Neural progenitor cell (in vitro differentiated cells): ENCODE measurements at regions not wholly inside any gene's neighbourhood (a gene's known extent, or its start where the extent isn't known, plus 50 kb on each side); places are given as distances from the start of the nearest gene placed in this dataset.

Experiments
- DNase-seq: peaks from one replicate; pipeline ENCODE4 v3.0.0-alpha.2; 2016; ENCODE audit warnings: low spot score
- H2AFZ ChIP-seq: fragments of 200-600 bp; sonication (generic); replicated peaks from 2 replicates; pipeline ENCODE4 v1.6.1; 2016; ENCODE audit warnings: antibody characterized with exemption
- H3F3A ChIP-seq: fragments of 200-600 bp; sonication (generic); 2 replicates; pipeline ENCODE4 v1.6.1; 2016; ENCODE audit warnings: antibody characterized with exemption, low read depth
- H3K27ac ChIP-seq: fragments of 200-600 bp; sonication (generic); 2 replicates; pipeline ENCODE4 v1.5.1; 2016; ENCODE audit warnings: mild to moderate bottlenecking
- H3K27me3 ChIP-seq: fragments of 200-600 bp; sonication (generic); 2 replicates; pipeline ENCODE4 v1.6.1; 2016; ENCODE audit warnings: mild to moderate bottlenecking, moderate library complexity
- H3K36me3 ChIP-seq: fragments of 200-600 bp; sonication (generic); 2 replicates; pipeline ENCODE4 v1.5.1; 2016
- H3K4me1 ChIP-seq: fragments of 200-600 bp; sonication (generic); 2 replicates; pipeline ENCODE4 v1.6.1; 2016; ENCODE audit warnings: mixed run types
- H3K4me2 ChIP-seq: fragments of 200-600 bp; sonication (generic); 2 replicates; pipeline ENCODE4 v1.6.1; 2016
- H3K4me3 ChIP-seq: fragments of 200-600 bp; sonication (generic); 2 replicates; pipeline ENCODE4 v1.5.1; 2016
- H3K79me2 ChIP-seq: fragments of 200-600 bp; sonication (generic); 2 replicates; pipeline ENCODE4 v1.6.1; 2016; ENCODE audit warnings: low read depth
- H3K9ac ChIP-seq: fragments of 200-600 bp; sonication (generic); 2 replicates; pipeline ENCODE4 v1.6.1; 2016
- H3K9me3 ChIP-seq: fragments of 200-600 bp; sonication (generic); 2 replicates; pipeline ENCODE4 v1.5.1; 2016; ENCODE audit warnings: low read depth
- H4K20me1 ChIP-seq: fragments of 200-600 bp; sonication (generic); 2 replicates; pipeline ENCODE4 v1.6.1; 2016; ENCODE audit warnings: low read depth
- H3K27ac Mint-ChIP-seq: 3 replicates; pipeline ENCODE4 v1.8.0; 2021; ENCODE audit warnings: mixed read lengths
- H3K27me3 Mint-ChIP-seq: 2 replicates; pipeline ENCODE4 v1.8.0; 2022; ENCODE audit warnings: low read depth, mild to moderate bottlenecking, inconsistent platforms, moderate library complexity, mixed read lengths; ENCODE audit not compliant: insufficient read depth
- H3K36me3 Mint-ChIP-seq: 3 replicates; pipeline ENCODE4 v1.8.0; 2021; ENCODE audit warnings: mixed read lengths
- H3K4me1 Mint-ChIP-seq: 3 replicates; pipeline ENCODE4 v1.8.0; 2021; ENCODE audit warnings: mixed read lengths
- H3K4me3 Mint-ChIP-seq: 3 replicates; pipeline ENCODE4 v1.8.0; 2021; ENCODE audit warnings: mild to moderate bottlenecking, moderate library complexity, mixed read lengths
- H3K9me3 Mint-ChIP-seq: 3 replicates; pipeline ENCODE4 v1.8.0; 2020; ENCODE audit warnings: mixed read lengths
- EZH2 ChIP-seq: fragments of 200-600 bp; sonication (generic); IDR thresholded peaks from 2 replicates; pipeline ENCODE4 v1.6.1; 2017; ENCODE audit warnings: antibody characterized with exemption, mild to moderate bottlenecking, moderate library complexity
- EZH2phosphoT487 ChIP-seq: fragments of 200-600 bp; sonication (generic); IDR thresholded peaks from 2 replicates; pipeline ENCODE4 v1.6.1; 2017; ENCODE audit warnings: antibody characterized with exemption
- TF ChIP-seq, protein P1 (sequence below): fragments of 200-600 bp; sonication (generic); IDR thresholded peaks from 2 replicates; pipeline ENCODE4 v1.5.1; 2017; ENCODE audit warnings: antibody characterized with exemption, mild to moderate bottlenecking

DNA sequence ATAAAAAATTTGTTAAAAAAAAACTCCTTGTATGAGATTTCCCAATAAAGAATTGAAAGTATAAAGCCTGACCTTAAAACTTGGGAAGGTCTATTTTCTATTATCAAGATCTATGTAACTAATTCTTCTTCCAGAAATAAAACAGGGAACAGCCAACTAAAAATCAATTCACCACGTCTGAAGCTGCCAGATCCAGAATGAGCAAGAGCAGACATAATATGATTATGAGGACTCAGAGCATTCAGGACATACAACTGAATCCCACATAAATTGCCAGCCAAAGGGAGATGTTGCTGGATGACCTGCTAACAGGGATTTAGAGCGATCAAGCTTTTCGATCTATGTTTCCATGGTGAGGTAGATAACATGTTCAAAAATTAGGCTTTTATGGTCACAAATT is 1151.3 kb upstream of the CADM2 start:
- Mint-ChIP-seq H3K4me3 (no peak overlapping the region), H3K36me3 (no peaks in the 10 kb centered on the region), H3K4me1 (peaks cover 3% of the 10 kb centered on the region), H3K27me3 (no peaks in the 10 kb centered on the region), H3K9me3 (peaks cover 9% of the 10 kb centered on the region), H3K27ac (no peak overlapping the region)
- H4K20me1 ChIP-seq: no peaks in the 10 kb centered on the region
- H3K79me2 ChIP-seq: no peaks in the 10 kb centered on the region
- H3K9me3 ChIP-seq: no peaks in the 10 kb centered on the region
- H2AFZ ChIP-seq: no peak overlapping the region
- no peaks in the 10 kb centered on the region for H3K36me3 ChIP-seq
- DNase-seq: no peak
- TF ChIP-seq, protein P1, sequence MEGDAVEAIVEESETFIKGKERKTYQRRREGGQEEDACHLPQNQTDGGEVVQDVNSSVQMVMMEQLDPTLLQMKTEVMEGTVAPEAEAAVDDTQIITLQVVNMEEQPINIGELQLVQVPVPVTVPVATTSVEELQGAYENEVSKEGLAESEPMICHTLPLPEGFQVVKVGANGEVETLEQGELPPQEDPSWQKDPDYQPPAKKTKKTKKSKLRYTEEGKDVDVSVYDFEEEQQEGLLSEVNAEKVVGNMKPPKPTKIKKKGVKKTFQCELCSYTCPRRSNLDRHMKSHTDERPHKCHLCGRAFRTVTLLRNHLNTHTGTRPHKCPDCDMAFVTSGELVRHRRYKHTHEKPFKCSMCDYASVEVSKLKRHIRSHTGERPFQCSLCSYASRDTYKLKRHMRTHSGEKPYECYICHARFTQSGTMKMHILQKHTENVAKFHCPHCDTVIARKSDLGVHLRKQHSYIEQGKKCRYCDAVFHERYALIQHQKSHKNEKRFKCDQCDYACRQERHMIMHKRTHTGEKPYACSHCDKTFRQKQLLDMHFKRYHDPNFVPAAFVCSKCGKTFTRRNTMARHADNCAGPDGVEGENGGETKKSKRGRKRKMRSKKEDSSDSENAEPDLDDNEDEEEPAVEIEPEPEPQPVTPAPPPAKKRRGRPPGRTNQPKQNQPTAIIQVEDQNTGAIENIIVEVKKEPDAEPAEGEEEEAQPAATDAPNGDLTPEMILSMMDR: no peak
- TF ChIP-seq EZH2: no peak
- TF ChIP-seq EZH2phosphoT487: no peak
- H3K4me3 ChIP-seq: no peak overlapping the region
- no peaks in the 10 kb centered on the region for H3K27me3 ChIP-seq
- H3K4me1 ChIP-seq: no peaks in the 10 kb centered on the region
- no peak overlapping the region for H3K9ac ChIP-seq
- no peak overlapping the region for H3K4me2 ChIP-seq
- no peaks in the 10 kb centered on the region for H3F3A ChIP-seq
- no peak overlapping the region for H3K27ac ChIP-seq

DNA sequence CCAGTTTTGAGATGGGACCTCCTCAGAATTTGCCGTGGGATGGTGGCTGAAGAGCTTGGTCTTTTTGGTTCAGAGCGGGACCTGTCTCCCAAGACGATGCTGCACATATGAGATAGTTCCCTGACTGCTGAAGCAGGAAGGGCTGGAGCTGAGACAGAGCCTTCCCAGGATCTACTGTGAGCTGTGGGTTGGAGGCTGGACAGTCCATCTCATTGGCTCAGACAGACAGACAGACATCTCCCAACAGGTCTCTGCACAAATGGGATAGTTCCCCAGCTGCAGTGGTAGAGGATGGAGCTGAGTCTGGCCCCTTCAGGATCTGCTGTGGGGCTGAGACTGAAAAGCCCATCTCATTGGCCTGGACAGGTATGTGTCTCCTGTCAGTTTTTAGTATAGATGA is 1145.6 kb upstream of the CADM2 start:
- Histone ChIP-seq H3K9me3 (no peaks in the 10 kb centered on the region), H3K4me2 (no peak overlapping the region), H2AFZ (no peak overlapping the region), H3K36me3 (no peaks in the 10 kb centered on the region), H3F3A (no peaks in the 10 kb centered on the region), H3K79me2 (no peaks in the 10 kb centered on the region), H3K4me1 (no peaks in the 10 kb centered on the region), H4K20me1 (no peaks in the 10 kb centered on the region), H3K9ac (no peak overlapping the region), H3K27ac (no peak overlapping the region), H3K27me3 (no peaks in the 10 kb centered on the region), H3K4me3 (no peak overlapping the region)
- no peak for TF ChIP-seq EZH2phosphoT487
- TF ChIP-seq EZH2: no peak
- TF ChIP-seq, protein P1: no peak
- Mint-ChIP-seq H3K27me3 (no peaks in the 10 kb centered on the region), H3K9me3 (peaks cover 9% of the 10 kb centered on the region), H3K4me3 (no peak overlapping the region), H3K27ac (no peak overlapping the region), H3K4me1 (no peaks in the 10 kb centered on the region), H3K36me3 (no peaks in the 10 kb centered on the region)
- DNase-seq: no peak

DNA sequence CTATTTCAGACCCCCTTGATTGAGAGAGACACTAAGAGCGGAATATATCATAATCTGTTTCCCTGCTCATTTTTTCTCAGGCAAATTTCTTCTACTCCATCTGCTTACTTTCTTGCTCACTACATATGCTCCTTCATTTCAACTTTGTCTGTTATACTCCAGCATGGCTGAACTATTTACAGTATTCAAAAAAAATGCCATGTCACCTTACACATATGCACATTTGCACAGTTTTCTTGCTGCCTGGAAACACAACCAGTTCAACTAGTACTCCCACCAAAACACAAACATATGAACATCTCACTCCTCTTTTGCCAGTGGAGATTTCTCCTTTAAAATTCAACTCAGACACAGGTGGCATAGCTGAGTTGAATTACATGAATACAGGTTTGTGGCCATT is 1142.1 kb upstream of the CADM2 start:
- Mint-ChIP-seq H3K27ac (no peak overlapping the region), H3K27me3 (no peaks in the 10 kb centered on the region), H3K4me3 (no peak overlapping the region), H3K36me3 (no peaks in the 10 kb centered on the region), H3K9me3 (no peaks in the 10 kb centered on the region), H3K4me1 (no peaks in the 10 kb centered on the region)
- Histone ChIP-seq H3K36me3 (no peaks in the 10 kb centered on the region), H2AFZ (no peak overlapping the region), H3K4me3 (no peak overlapping the region), H3K27me3 (no peaks in the 10 kb centered on the region), H3K27ac (no peak overlapping the region), H3K9me3 (no peaks in the 10 kb centered on the region), H3K4me1 (no peaks in the 10 kb centered on the region), H3F3A (no peaks in the 10 kb centered on the region), H3K79me2 (no peaks in the 10 kb centered on the region), H4K20me1 (no peaks in the 10 kb centered on the region), H3K4me2 (no peak overlapping the region), H3K9ac (no peak overlapping the region)
- TF ChIP-seq EZH2phosphoT487 (no peak), EZH2 (no peak)
- TF ChIP-seq, protein P1: no peak
- no peak for DNase-seq

DNA sequence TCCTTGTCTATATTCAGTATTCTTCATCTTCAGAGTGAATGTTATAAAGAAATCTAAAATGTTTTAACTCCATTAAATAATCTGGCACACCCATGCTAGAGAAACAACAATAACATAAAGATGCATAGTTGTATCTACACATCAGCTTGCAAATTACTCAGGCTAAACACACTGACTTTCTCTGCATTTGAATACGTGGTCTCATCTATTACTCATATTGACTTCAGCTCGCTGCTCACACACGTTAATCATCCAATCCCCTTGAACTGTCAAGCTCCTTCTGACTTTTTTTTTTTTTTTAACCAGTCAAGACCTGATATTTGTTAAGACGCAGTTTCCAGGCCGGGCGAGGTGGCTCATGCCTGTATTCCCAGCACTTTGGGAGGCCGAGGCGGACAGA is 1137.3 kb upstream of the CADM2 start:
- no peaks in the 10 kb centered on the region for H3F3A ChIP-seq
- H3K27ac Mint-ChIP-seq: no peak overlapping the region
- no peaks in the 10 kb centered on the region for H3K36me3 Mint-ChIP-seq
- TF ChIP-seq, protein P1: no peak
- TF ChIP-seq EZH2 (no peak), EZH2phosphoT487 (no peak)
- H3K4me3 ChIP-seq: no peak overlapping the region
- H3K4me1 ChIP-seq: peaks cover 14% of the 10 kb centered on the region
- no peaks in the 10 kb centered on the region for H3K4me1 Mint-ChIP-seq
- H3K36me3 ChIP-seq: no peaks in the 10 kb centered on the region
- H2AFZ ChIP-seq: no peak overlapping the region
- no peaks in the 10 kb centered on the region for H3K27me3 ChIP-seq
- no peak overlapping the region for H3K4me2 ChIP-seq
- H4K20me1 ChIP-seq: no peaks in the 10 kb centered on the region
- no peak overlapping the region for H3K4me3 Mint-ChIP-seq
- H3K27me3 Mint-ChIP-seq: no peaks in the 10 kb centered on the region
- H3K9me3 ChIP-seq: no peaks in the 10 kb centered on the region
- H3K79me2 ChIP-seq: no peaks in the 10 kb centered on the region
- no peaks in the 10 kb centered on the region for H3K9me3 Mint-ChIP-seq
- no peak overlapping the region for H3K9ac ChIP-seq
- no peak for DNase-seq
- no peak overlapping the region for H3K27ac ChIP-seq
